Neural cell (in vitro differentiated cells): ENCODE measurements at regions not wholly inside any gene's neighbourhood (a gene's known extent, or its start where the extent isn't known, plus 50 kb on each side); places are given as distances from the start of the nearest gene placed in this dataset.

Experiments
- H2AFZ ChIP-seq: fragments of 200-600, 300-800 bp; sonication (generic), shearing (Covaris generic); 2 replicates; pipeline ENCODE4 v1.6.0; 2014; ENCODE audit warnings: low read depth, mild to moderate bottlenecking, antibody characterized with exemption, low read length, moderate library complexity
- H3F3A ChIP-seq: fragments of 200-600 bp; shearing (Covaris generic); 2 replicates; pipeline ENCODE4 v1.6.1; 2016; ENCODE audit warnings: mild to moderate bottlenecking, moderate library complexity, mixed read lengths, antibody characterized with exemption, low read length; ENCODE audit not compliant: insufficient read depth, poor library complexity, severe bottlenecking
- H3K27ac ChIP-seq: fragments of 200-600, 300-800 bp; sonication (generic), shearing (Covaris generic); 2 replicates; pipeline ENCODE4 v1.5.1; 2014; ENCODE audit warnings: mild to moderate bottlenecking, low read length, moderate library complexity
- H3K27me3 ChIP-seq: fragments of 300-800, 200-600 bp; sonication (generic), shearing (Covaris generic); 2 replicates; pipeline ENCODE4 v1.6.0; 2014; ENCODE audit warnings: mild to moderate bottlenecking, low read depth, low read length, moderate library complexity; ENCODE audit not compliant: insufficient read depth
- H3K36me3 ChIP-seq: fragments of 300-800, 200-600 bp; sonication (generic), shearing (Covaris generic); 2 replicates; pipeline ENCODE4 v1.5.1; 2014; ENCODE audit warnings: mild to moderate bottlenecking, antibody characterized with exemption, low read length, moderate library complexity; ENCODE audit not compliant: insufficient read depth
- H3K4me2 ChIP-seq: fragments of 300-800, 200-600 bp; sonication (generic), shearing (Covaris generic); 2 replicates; pipeline ENCODE4 v1.6.0; 2014; ENCODE audit warnings: mild to moderate bottlenecking, low read length
- H3K4me3 ChIP-seq: fragments of 300-800, 200-600 bp; sonication (generic), shearing (Covaris generic); 2 replicates; pipeline ENCODE4 v1.5.1; 2014; ENCODE audit warnings: mild to moderate bottlenecking, low read length, moderate library complexity
- H3K79me2 ChIP-seq: fragments of 200-600 bp; shearing (Covaris generic); replicated peaks from 2 replicates; pipeline ENCODE4 v1.6.0; 2014; ENCODE audit warnings: mild to moderate bottlenecking, low read length, moderate library complexity; ENCODE audit not compliant: insufficient read depth
- H3K9ac ChIP-seq: fragments of 300-800, 200-600 bp; sonication (generic), shearing (Covaris generic); 2 replicates; pipeline ENCODE4 v1.6.1; 2016; ENCODE audit warnings: mild to moderate bottlenecking, low read length, mixed read lengths
- H3K9me2 ChIP-seq: fragments of 200-600 bp; shearing (Covaris generic); 2 replicates; pipeline ENCODE4 v1.6.1; 2016; ENCODE audit warnings: mild to moderate bottlenecking, low read length, mixed read lengths; ENCODE audit not compliant: insufficient read depth
- H3K9me3 ChIP-seq: fragments of 200-600, 300-800 bp; sonication (generic), shearing (Covaris generic); 2 replicates; pipeline ENCODE4 v1.6.1; 2016; ENCODE audit warnings: mild to moderate bottlenecking, mixed run types, low read length, moderate library complexity, mixed read lengths
- H4K20me1 ChIP-seq: fragments of 200-600 bp; shearing (Covaris generic); 2 replicates; pipeline ENCODE4 v1.6.1; 2016; ENCODE audit warnings: mild to moderate bottlenecking, mixed run types; ENCODE audit not compliant: insufficient read depth
- EP300 ChIP-seq: fragments of 450-650 bp; conservative IDR thresholded peaks from 2 replicates; pipeline ENCODE4 v1.6.1; 2014; ENCODE audit warnings: antibody characterized with exemption, mild to moderate bottlenecking, moderate library complexity; ENCODE audit not compliant: poor library complexity, severe bottlenecking
- EZH2 ChIP-seq: fragments of 200-600, 300-800 bp; shearing (Covaris generic), sonication (generic); IDR thresholded peaks from 2 replicates; pipeline ENCODE4 v1.6.1; 2014; ENCODE audit warnings: antibody characterized with exemption, low read length, borderline replicate concordance, mild to moderate bottlenecking; ENCODE audit not compliant: insufficient read depth, poor library complexity, severe bottlenecking
- MXI1 ChIP-seq: fragments of 450-650 bp; conservative IDR thresholded peaks from 2 replicates; pipeline ENCODE4 v1.6.1; 2014; ENCODE audit warnings: antibody characterized with exemption, mild to moderate bottlenecking; ENCODE audit not compliant: poor library complexity, severe bottlenecking
- POLR2AphosphoS5 ChIP-seq: IDR thresholded peaks from 2 replicates; pipeline ENCODE4 v1.6.1; 2012
- RAD21 ChIP-seq: fragments of 450-650 bp; conservative IDR thresholded peaks from 2 replicates; pipeline ENCODE4 v1.6.1; 2014; ENCODE audit warnings: antibody characterized with exemption, mild to moderate bottlenecking, moderate library complexity
- SMC3 ChIP-seq: fragments of 450-650 bp; conservative IDR thresholded peaks from 2 replicates; pipeline ENCODE4 v1.6.1; 2014; ENCODE audit warnings: antibody characterized with exemption, mild to moderate bottlenecking, moderate library complexity; ENCODE audit not compliant: poor library complexity
- TAF1 ChIP-seq: IDR thresholded peaks from 2 replicates; pipeline ENCODE4 v1.6.1; 2012; ENCODE audit warnings: low read depth
- TF ChIP-seq, protein P1 (sequence below): IDR thresholded peaks from 2 replicates; pipeline ENCODE4 v1.6.1; 2012; ENCODE audit warnings: borderline replicate concordance
- TF ChIP-seq, protein P2 (sequence below): fragments of 450-650 bp; IDR thresholded peaks from 2 replicates; pipeline ENCODE4 v1.5.1; 2014; ENCODE audit warnings: antibody characterized with exemption, mild to moderate bottlenecking, moderate library complexity; ENCODE audit not compliant: poor library complexity, severe bottlenecking

DNA sequence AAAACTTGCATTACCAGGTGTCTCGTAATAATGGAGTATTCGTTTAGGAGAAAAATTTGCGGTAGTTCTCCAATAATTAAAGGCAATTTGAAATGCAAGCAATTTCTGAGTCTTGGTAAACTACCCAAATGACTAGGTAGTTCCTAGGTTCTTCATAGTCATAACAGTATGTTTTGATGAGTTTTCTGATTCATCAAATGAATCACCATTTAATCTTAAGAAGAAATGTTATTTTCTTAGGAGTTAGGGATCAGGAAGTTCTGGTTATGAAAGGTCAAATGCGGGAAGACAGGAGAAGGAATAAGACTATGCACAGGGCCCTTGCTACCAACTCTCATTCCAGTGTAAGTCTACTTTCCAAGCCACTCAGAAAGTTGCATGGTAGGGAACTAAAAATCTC is 221.5 kb upstream of the SOX9 start:
- Histone ChIP-seq H3K9ac (no peak overlapping the region), H4K20me1 (no peaks in the 10 kb centered on the region), H3K9me3 (no peaks in the 10 kb centered on the region), H3K9me2 (no peaks in the 10 kb centered on the region), H3F3A (no peaks in the 10 kb centered on the region), H3K4me3 (no peak overlapping the region), H3K27ac (no peak overlapping the region), H3K36me3 (no peaks in the 10 kb centered on the region), H3K27me3 (no peaks in the 10 kb centered on the region), H3K79me2 (no peaks in the 10 kb centered on the region), H3K4me2 (no peak overlapping the region), H2AFZ (no peak overlapping the region)
- TF ChIP-seq, protein P1, sequence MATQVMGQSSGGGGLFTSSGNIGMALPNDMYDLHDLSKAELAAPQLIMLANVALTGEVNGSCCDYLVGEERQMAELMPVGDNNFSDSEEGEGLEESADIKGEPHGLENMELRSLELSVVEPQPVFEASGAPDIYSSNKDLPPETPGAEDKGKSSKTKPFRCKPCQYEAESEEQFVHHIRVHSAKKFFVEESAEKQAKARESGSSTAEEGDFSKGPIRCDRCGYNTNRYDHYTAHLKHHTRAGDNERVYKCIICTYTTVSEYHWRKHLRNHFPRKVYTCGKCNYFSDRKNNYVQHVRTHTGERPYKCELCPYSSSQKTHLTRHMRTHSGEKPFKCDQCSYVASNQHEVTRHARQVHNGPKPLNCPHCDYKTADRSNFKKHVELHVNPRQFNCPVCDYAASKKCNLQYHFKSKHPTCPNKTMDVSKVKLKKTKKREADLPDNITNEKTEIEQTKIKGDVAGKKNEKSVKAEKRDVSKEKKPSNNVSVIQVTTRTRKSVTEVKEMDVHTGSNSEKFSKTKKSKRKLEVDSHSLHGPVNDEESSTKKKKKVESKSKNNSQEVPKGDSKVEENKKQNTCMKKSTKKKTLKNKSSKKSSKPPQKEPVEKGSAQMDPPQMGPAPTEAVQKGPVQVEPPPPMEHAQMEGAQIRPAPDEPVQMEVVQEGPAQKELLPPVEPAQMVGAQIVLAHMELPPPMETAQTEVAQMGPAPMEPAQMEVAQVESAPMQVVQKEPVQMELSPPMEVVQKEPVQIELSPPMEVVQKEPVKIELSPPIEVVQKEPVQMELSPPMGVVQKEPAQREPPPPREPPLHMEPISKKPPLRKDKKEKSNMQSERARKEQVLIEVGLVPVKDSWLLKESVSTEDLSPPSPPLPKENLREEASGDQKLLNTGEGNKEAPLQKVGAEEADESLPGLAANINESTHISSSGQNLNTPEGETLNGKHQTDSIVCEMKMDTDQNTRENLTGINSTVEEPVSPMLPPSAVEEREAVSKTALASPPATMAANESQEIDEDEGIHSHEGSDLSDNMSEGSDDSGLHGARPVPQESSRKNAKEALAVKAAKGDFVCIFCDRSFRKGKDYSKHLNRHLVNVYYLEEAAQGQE: no peak
- TF ChIP-seq EP300: no peak

DNA sequence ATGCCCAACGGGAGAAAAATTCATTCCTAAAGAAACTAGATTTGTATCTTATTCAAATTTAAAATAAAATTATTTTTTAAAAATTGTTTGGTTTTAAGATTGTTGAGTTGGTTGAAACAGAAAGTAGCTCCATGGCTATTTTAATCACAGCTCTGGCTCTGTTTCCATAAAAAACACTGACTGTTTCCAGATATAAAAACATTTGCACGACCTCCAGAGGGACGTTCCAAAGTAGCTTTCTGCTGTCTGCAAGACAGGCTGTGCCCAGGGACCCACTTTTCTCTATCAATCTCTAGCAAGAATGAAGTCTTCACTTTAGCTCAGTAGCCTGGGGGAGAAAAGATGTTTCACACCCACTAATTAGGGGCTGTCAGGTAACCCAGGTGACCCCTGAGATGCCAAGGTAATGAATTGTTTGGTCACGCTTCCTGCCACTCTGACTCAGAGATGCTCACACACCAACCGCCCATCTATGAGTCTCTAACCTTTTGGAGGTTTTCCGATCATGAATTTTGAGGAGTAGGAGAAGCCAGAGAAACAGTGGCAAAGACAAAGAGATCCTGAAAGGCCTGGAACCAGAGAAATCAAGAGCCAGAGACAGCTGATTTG is 220.1 kb upstream of the SOX9 start:
- Histone ChIP-seq H3K4me2 (no peak overlapping the region), H3F3A (no peaks in the 10 kb centered on the region), H3K36me3 (no peaks in the 10 kb centered on the region), H3K9ac (no peak overlapping the region), H2AFZ (no peak overlapping the region), H3K27ac (no peak overlapping the region), H4K20me1 (no peaks in the 10 kb centered on the region), H3K79me2 (no peaks in the 10 kb centered on the region), H3K9me3 (no peaks in the 10 kb centered on the region), H3K9me2 (no peaks in the 10 kb centered on the region), H3K27me3 (no peaks in the 10 kb centered on the region), H3K4me3 (no peak overlapping the region)
- TF ChIP-seq EP300: no peak
- TF ChIP-seq, protein P1: no peak
- TF ChIP-seq, protein P2, sequence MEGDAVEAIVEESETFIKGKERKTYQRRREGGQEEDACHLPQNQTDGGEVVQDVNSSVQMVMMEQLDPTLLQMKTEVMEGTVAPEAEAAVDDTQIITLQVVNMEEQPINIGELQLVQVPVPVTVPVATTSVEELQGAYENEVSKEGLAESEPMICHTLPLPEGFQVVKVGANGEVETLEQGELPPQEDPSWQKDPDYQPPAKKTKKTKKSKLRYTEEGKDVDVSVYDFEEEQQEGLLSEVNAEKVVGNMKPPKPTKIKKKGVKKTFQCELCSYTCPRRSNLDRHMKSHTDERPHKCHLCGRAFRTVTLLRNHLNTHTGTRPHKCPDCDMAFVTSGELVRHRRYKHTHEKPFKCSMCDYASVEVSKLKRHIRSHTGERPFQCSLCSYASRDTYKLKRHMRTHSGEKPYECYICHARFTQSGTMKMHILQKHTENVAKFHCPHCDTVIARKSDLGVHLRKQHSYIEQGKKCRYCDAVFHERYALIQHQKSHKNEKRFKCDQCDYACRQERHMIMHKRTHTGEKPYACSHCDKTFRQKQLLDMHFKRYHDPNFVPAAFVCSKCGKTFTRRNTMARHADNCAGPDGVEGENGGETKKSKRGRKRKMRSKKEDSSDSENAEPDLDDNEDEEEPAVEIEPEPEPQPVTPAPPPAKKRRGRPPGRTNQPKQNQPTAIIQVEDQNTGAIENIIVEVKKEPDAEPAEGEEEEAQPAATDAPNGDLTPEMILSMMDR: no peak
- TF ChIP-seq POLR2AphosphoS5: no peak
- no peak for TF ChIP-seq SMC3
- no peak for TF ChIP-seq RAD21
- TF ChIP-seq MXI1: no peak
- no peak for TF ChIP-seq EZH2
- no peak for TF ChIP-seq TAF1
